Neural cell (in vitro differentiated cells): ENCODE measurements at regions not wholly inside any gene's neighbourhood (a gene's known extent, or its start where the extent isn't known, plus 50 kb on each side); places are given as distances from the start of the nearest gene placed in this dataset.

Experiments
- H2AFZ ChIP-seq: fragments of 200-600, 300-800 bp; sonication (generic), shearing (Covaris generic); 2 replicates; pipeline ENCODE4 v1.6.0; 2014; ENCODE audit warnings: low read depth, mild to moderate bottlenecking, antibody characterized with exemption, low read length, moderate library complexity
- H3F3A ChIP-seq: fragments of 200-600 bp; shearing (Covaris generic); 2 replicates; pipeline ENCODE4 v1.6.1; 2016; ENCODE audit warnings: mild to moderate bottlenecking, moderate library complexity, mixed read lengths, antibody characterized with exemption, low read length; ENCODE audit not compliant: insufficient read depth, poor library complexity, severe bottlenecking
- H3K27ac ChIP-seq: fragments of 200-600, 300-800 bp; sonication (generic), shearing (Covaris generic); 2 replicates; pipeline ENCODE4 v1.5.1; 2014; ENCODE audit warnings: mild to moderate bottlenecking, low read length, moderate library complexity
- H3K27me3 ChIP-seq: fragments of 300-800, 200-600 bp; sonication (generic), shearing (Covaris generic); 2 replicates; pipeline ENCODE4 v1.6.0; 2014; ENCODE audit warnings: mild to moderate bottlenecking, low read depth, low read length, moderate library complexity; ENCODE audit not compliant: insufficient read depth
- H3K36me3 ChIP-seq: fragments of 300-800, 200-600 bp; sonication (generic), shearing (Covaris generic); 2 replicates; pipeline ENCODE4 v1.5.1; 2014; ENCODE audit warnings: mild to moderate bottlenecking, antibody characterized with exemption, low read length, moderate library complexity; ENCODE audit not compliant: insufficient read depth
- H3K4me2 ChIP-seq: fragments of 300-800, 200-600 bp; sonication (generic), shearing (Covaris generic); 2 replicates; pipeline ENCODE4 v1.6.0; 2014; ENCODE audit warnings: mild to moderate bottlenecking, low read length
- H3K4me3 ChIP-seq: fragments of 300-800, 200-600 bp; sonication (generic), shearing (Covaris generic); 2 replicates; pipeline ENCODE4 v1.5.1; 2014; ENCODE audit warnings: mild to moderate bottlenecking, low read length, moderate library complexity
- H3K79me2 ChIP-seq: fragments of 200-600 bp; shearing (Covaris generic); replicated peaks from 2 replicates; pipeline ENCODE4 v1.6.0; 2014; ENCODE audit warnings: mild to moderate bottlenecking, low read length, moderate library complexity; ENCODE audit not compliant: insufficient read depth
- H3K9ac ChIP-seq: fragments of 300-800, 200-600 bp; sonication (generic), shearing (Covaris generic); 2 replicates; pipeline ENCODE4 v1.6.1; 2016; ENCODE audit warnings: mild to moderate bottlenecking, low read length, mixed read lengths
- H3K9me2 ChIP-seq: fragments of 200-600 bp; shearing (Covaris generic); 2 replicates; pipeline ENCODE4 v1.6.1; 2016; ENCODE audit warnings: mild to moderate bottlenecking, low read length, mixed read lengths; ENCODE audit not compliant: insufficient read depth
- H3K9me3 ChIP-seq: fragments of 200-600, 300-800 bp; sonication (generic), shearing (Covaris generic); 2 replicates; pipeline ENCODE4 v1.6.1; 2016; ENCODE audit warnings: mild to moderate bottlenecking, mixed run types, low read length, moderate library complexity, mixed read lengths
- H4K20me1 ChIP-seq: fragments of 200-600 bp; shearing (Covaris generic); 2 replicates; pipeline ENCODE4 v1.6.1; 2016; ENCODE audit warnings: mild to moderate bottlenecking, mixed run types; ENCODE audit not compliant: insufficient read depth
- EP300 ChIP-seq: fragments of 450-650 bp; conservative IDR thresholded peaks from 2 replicates; pipeline ENCODE4 v1.6.1; 2014; ENCODE audit warnings: antibody characterized with exemption, mild to moderate bottlenecking, moderate library complexity; ENCODE audit not compliant: poor library complexity, severe bottlenecking
- EZH2 ChIP-seq: fragments of 200-600, 300-800 bp; shearing (Covaris generic), sonication (generic); IDR thresholded peaks from 2 replicates; pipeline ENCODE4 v1.6.1; 2014; ENCODE audit warnings: antibody characterized with exemption, low read length, borderline replicate concordance, mild to moderate bottlenecking; ENCODE audit not compliant: insufficient read depth, poor library complexity, severe bottlenecking
- MXI1 ChIP-seq: fragments of 450-650 bp; conservative IDR thresholded peaks from 2 replicates; pipeline ENCODE4 v1.6.1; 2014; ENCODE audit warnings: antibody characterized with exemption, mild to moderate bottlenecking; ENCODE audit not compliant: poor library complexity, severe bottlenecking
- POLR2AphosphoS5 ChIP-seq: IDR thresholded peaks from 2 replicates; pipeline ENCODE4 v1.6.1; 2012
- RAD21 ChIP-seq: fragments of 450-650 bp; conservative IDR thresholded peaks from 2 replicates; pipeline ENCODE4 v1.6.1; 2014; ENCODE audit warnings: antibody characterized with exemption, mild to moderate bottlenecking, moderate library complexity
- SMC3 ChIP-seq: fragments of 450-650 bp; conservative IDR thresholded peaks from 2 replicates; pipeline ENCODE4 v1.6.1; 2014; ENCODE audit warnings: antibody characterized with exemption, mild to moderate bottlenecking, moderate library complexity; ENCODE audit not compliant: poor library complexity
- TAF1 ChIP-seq: IDR thresholded peaks from 2 replicates; pipeline ENCODE4 v1.6.1; 2012; ENCODE audit warnings: low read depth
- TF ChIP-seq, protein P1 (sequence below): fragments of 450-650 bp; IDR thresholded peaks from 2 replicates; pipeline ENCODE4 v1.5.1; 2014; ENCODE audit warnings: antibody characterized with exemption, mild to moderate bottlenecking, moderate library complexity; ENCODE audit not compliant: poor library complexity, severe bottlenecking
- TF ChIP-seq, protein P2 (sequence below): IDR thresholded peaks from 2 replicates; pipeline ENCODE4 v1.6.1; 2012; ENCODE audit warnings: borderline replicate concordance

DNA sequence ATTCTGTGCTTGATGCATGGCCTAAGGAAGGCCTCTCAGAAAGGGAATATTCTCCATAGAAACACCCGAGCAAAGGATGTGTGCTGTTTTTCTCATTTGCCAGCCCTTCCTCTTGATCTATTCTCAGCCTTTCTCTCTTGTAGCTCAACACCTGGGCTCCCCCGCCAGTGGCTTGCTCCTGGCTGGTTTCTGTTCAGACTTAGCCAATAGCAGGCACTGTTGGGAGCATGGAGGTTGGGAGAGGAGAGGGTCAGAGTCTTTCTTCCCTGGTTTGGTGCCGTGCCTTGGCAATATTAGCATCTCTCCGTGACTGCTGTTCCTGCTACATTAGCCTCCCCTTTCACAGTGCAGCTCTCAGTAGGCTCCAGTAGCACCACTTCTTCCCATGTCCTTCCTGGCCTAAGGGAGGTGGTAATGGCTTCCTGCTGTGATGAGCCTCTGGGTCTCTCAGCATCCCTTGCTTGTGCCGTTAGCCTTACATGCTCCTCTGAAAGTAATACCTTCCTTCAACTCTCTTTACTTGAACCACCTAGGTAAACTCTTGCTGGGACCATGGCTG lies 269.7 kb upstream of the GAS1 start:
- Histone ChIP-seq H3K27ac (no peak overlapping the region), H3K36me3 (no peaks in the 10 kb centered on the region), H3K4me3 (no peak overlapping the region), H3K9me3 (no peaks in the 10 kb centered on the region), H3K4me2 (no peak overlapping the region), H4K20me1 (no peaks in the 10 kb centered on the region), H3K9ac (no peak overlapping the region), H3F3A (no peaks in the 10 kb centered on the region), H3K79me2 (no peaks in the 10 kb centered on the region), H3K9me2 (no peaks in the 10 kb centered on the region), H2AFZ (no peak overlapping the region), H3K27me3 (no peaks in the 10 kb centered on the region)
- no peak for TF ChIP-seq MXI1
- TF ChIP-seq, protein P1, sequence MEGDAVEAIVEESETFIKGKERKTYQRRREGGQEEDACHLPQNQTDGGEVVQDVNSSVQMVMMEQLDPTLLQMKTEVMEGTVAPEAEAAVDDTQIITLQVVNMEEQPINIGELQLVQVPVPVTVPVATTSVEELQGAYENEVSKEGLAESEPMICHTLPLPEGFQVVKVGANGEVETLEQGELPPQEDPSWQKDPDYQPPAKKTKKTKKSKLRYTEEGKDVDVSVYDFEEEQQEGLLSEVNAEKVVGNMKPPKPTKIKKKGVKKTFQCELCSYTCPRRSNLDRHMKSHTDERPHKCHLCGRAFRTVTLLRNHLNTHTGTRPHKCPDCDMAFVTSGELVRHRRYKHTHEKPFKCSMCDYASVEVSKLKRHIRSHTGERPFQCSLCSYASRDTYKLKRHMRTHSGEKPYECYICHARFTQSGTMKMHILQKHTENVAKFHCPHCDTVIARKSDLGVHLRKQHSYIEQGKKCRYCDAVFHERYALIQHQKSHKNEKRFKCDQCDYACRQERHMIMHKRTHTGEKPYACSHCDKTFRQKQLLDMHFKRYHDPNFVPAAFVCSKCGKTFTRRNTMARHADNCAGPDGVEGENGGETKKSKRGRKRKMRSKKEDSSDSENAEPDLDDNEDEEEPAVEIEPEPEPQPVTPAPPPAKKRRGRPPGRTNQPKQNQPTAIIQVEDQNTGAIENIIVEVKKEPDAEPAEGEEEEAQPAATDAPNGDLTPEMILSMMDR, result no peak
- TF ChIP-seq, protein P2, sequence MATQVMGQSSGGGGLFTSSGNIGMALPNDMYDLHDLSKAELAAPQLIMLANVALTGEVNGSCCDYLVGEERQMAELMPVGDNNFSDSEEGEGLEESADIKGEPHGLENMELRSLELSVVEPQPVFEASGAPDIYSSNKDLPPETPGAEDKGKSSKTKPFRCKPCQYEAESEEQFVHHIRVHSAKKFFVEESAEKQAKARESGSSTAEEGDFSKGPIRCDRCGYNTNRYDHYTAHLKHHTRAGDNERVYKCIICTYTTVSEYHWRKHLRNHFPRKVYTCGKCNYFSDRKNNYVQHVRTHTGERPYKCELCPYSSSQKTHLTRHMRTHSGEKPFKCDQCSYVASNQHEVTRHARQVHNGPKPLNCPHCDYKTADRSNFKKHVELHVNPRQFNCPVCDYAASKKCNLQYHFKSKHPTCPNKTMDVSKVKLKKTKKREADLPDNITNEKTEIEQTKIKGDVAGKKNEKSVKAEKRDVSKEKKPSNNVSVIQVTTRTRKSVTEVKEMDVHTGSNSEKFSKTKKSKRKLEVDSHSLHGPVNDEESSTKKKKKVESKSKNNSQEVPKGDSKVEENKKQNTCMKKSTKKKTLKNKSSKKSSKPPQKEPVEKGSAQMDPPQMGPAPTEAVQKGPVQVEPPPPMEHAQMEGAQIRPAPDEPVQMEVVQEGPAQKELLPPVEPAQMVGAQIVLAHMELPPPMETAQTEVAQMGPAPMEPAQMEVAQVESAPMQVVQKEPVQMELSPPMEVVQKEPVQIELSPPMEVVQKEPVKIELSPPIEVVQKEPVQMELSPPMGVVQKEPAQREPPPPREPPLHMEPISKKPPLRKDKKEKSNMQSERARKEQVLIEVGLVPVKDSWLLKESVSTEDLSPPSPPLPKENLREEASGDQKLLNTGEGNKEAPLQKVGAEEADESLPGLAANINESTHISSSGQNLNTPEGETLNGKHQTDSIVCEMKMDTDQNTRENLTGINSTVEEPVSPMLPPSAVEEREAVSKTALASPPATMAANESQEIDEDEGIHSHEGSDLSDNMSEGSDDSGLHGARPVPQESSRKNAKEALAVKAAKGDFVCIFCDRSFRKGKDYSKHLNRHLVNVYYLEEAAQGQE, result no peak
- no peak for TF ChIP-seq SMC3
- TF ChIP-seq POLR2AphosphoS5, result no peak
- TF ChIP-seq TAF1, result no peak

DNA sequence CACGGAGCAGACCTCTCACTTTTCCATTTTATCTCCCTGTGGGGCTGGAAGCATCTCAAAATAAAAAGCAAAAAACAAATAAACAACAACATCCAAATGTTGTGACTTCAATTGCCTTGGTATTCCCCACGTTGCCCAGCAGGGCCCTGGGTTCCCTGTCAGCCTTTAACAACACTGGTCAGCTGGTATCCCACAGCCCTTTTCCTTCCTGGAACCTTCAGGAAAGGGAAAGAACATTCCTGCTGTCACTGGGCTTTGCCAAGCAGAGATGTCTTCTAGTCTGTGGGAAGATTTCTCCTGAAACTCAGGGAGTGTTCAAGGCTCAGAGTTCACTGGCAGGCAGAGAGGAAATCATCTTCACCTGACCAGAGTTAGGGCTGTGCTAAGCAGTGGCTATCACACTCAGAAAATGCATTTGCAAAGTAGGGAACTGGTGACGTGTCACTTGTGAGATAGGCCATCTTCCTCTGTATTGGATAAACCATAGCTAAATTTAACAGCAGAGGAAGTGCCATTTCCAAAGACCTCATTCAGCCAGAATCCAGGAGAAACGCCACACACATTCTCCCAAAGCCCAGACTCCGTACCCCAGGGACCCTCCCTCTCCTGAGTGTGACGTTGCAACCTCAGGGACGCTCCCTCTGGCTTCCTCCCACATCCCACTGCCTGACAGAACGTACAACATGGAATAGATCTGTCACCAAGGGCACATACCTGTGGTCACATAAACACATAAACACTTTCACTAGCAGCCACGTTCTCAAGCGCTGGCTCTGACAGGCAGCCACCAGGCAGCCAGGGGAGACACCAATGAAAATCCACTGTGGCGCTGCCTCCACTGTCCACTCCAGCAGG lies 274.0 kb upstream of the DAPK1 start:
- TF ChIP-seq, protein P2, result no peak
- TF ChIP-seq EZH2 (no peak), POLR2AphosphoS5 (no peak), MXI1 (no peak), EP300 (no peak), TAF1 (no peak), RAD21 (no peak)
- TF ChIP-seq, protein P1, result no peak
- H4K20me1 ChIP-seq, result no peaks in the 10 kb centered on the region
- H3K4me2 ChIP-seq, result no peak overlapping the region
- H3K79me2 ChIP-seq, result no peaks in the 10 kb centered on the region
- no peaks in the 10 kb centered on the region for H3K9me2 ChIP-seq
- no peaks in the 10 kb centered on the region for H3K27me3 ChIP-seq
- H3K27ac ChIP-seq, result no peak overlapping the region
- H3K4me3 ChIP-seq, result no peak overlapping the region
- H3K9me3 ChIP-seq, result no peaks in the 10 kb centered on the region
- H3F3A ChIP-seq, result no peaks in the 10 kb centered on the region
- H3K9ac ChIP-seq, result no peak overlapping the region
- H2AFZ ChIP-seq, result no peak overlapping the region
- H3K36me3 ChIP-seq, result no peaks in the 10 kb centered on the region
